A549 (cell line): ENCODE measurements at regions not wholly inside any gene's neighbourhood (a gene's known extent, or its start where the extent isn't known, plus 50 kb on each side); places are given as distances from the start of the nearest gene placed in this dataset.

ENCODE experiments used
- ATAC-seq, 2 experiments: fragments of 200-7000 bp in 1 of 2; fragments of >200 bp in 1 of 2; cut with Nextera tagmentation in 1 of 2; cut with Tn5 transposase in 1 of 2; 3 replicates each; pipeline versions ENCODE4 v1.8.0 to v1.9.1; 2018 to 2020; ENCODE audit warnings: mild to moderate bottlenecking in 1 of 2, moderate library complexity in 1 of 2
- CTCF ChIA-PET: fragments of 300-600 bp; sonication (Branson Sonifier 250); formaldehyde crosslinking; extraction: SDS; loops from one replicate; lab custom pipeline; 2021; ENCODE audit warnings: antibody characterized with exemption, inconsistent platforms; lab: Yijun Ruan, JAX
- POLR2A ChIA-PET: fragments of 350-600 bp; formaldehyde crosslinking; extraction: SDS; loops from one replicate; lab custom pipeline; 2021; ENCODE audit warnings: antibody characterized with exemption, inconsistent platforms; lab: Yijun Ruan, JAX
- DNase-seq, 2 experiments: peaks; one replicate each; pipeline versions ENCODE4 v3.0.0 to v3.0.0-alpha.2; 2011 to 2016; ENCODE audit warnings: low read depth in 1 of 2, low spot score in 1 of 2
- FAIRE-seq: peaks from 2 replicates; lab custom pipeline; 2011; peaks lifted over from hg19 to GRCh38; lab: Jason Lieb, UNC
- H3K27ac ChIP-seq, 2 experiments: fragments of >200 bp; sonication (Bioruptor Twin); formaldehyde crosslinking; 3 replicates each; pipeline ENCODE4 v1.5.1; 2016 to 2017
- H3K4me1 ChIP-seq: fragments of >200 bp; sonication (Bioruptor Twin); formaldehyde crosslinking; 3 replicates; pipeline ENCODE4 v1.6.1; 2016
- H3K4me2 ChIP-seq: fragments of >200 bp; sonication (Bioruptor Twin); formaldehyde crosslinking; 3 replicates; pipeline ENCODE4 v1.6.1; 2016
- H3K4me3 ChIP-seq: fragments of >200 bp; sonication (Bioruptor Twin); formaldehyde crosslinking; 3 replicates; pipeline ENCODE4 v1.5.1; 2016
- H3K9me3 ChIP-seq: fragments of >200 bp; sonication (Bioruptor Twin); formaldehyde crosslinking; 3 replicates; pipeline ENCODE4 v1.6.1; 2016
- BCL3 ChIP-seq: fragments of >200 bp; sonication (Bioruptor Twin); formaldehyde crosslinking; IDR thresholded peaks from 3 replicates; pipeline ENCODE4 v1.6.1; 2016
- BHLHE40 ChIP-seq: IDR thresholded peaks from 2 replicates; pipeline ENCODE4 v1.6.1; 2012; ENCODE audit warnings: low read depth, low read length, inconsistent platforms
- CBX2 ChIP-seq: fragments of 200-600 bp; sonication (generic); IDR thresholded peaks from 2 replicates; pipeline ENCODE4 v1.6.1; 2016; ENCODE audit warnings: low read depth, mild to moderate bottlenecking, borderline replicate concordance
- CBX8 ChIP-seq: fragments of 200-600 bp; sonication (generic); IDR thresholded peaks from 2 replicates; pipeline ENCODE4 v1.6.1; 2016
- ELK1 ChIP-seq: fragments of 150-350 bp; IDR thresholded peaks from 2 replicates; pipeline ENCODE4 v1.6.1; 2014; ENCODE audit warnings: low read depth, mild to moderate bottlenecking, low read length
- HDAC2 ChIP-seq: fragments of 200-600 bp; sonication (generic); IDR thresholded peaks from 2 replicates; pipeline ENCODE4 v1.6.1; 2016
- NPAS2 ChIP-seq: fragments of 250-450 bp; sonication (Bioruptor Pico); IDR thresholded peaks from 2 replicates; pipeline ENCODE4 v1.8.0; 2022; ENCODE audit warnings: mild to moderate bottlenecking, moderate library complexity, borderline replicate concordance
- PHF8 ChIP-seq: fragments of 200-600 bp; sonication (generic); IDR thresholded peaks from 2 replicates; pipeline ENCODE4 v1.6.1; 2016; ENCODE audit warnings: low read depth, mild to moderate bottlenecking, antibody characterized with exemption, moderate library complexity, borderline replicate concordance
- RAD21 ChIP-seq, 2 experiments: fragments of >200 bp in 1 of 2; sonication (Bioruptor Twin) in 1 of 2; formaldehyde crosslinking in 1 of 2; IDR thresholded peaks in 1 of 2; conservative IDR thresholded peaks in 1 of 2; 2 replicates in 1 of 2; 3 replicates in 1 of 2; pipeline ENCODE4 v1.6.1; 2012 to 2018; ENCODE audit warnings: inconsistent platforms in 1 of 2
- REST ChIP-seq: fragments of 200-600 bp; sonication (generic); IDR thresholded peaks from 2 replicates; pipeline ENCODE4 v1.6.1; 2016; ENCODE audit warnings: antibody characterized with exemption, mild to moderate bottlenecking, moderate library complexity
- SMC3 ChIP-seq: fragments of >200 bp; sonication (Bioruptor Twin); formaldehyde crosslinking; IDR thresholded peaks from 3 replicates; pipeline ENCODE4 v1.6.1; 2018; ENCODE audit warnings: inconsistent platforms
- SREBF2 ChIP-seq: fragments of 450-650 bp; IDR thresholded peaks from 2 replicates; pipeline ENCODE4 v1.6.1; 2014; ENCODE audit warnings: mild to moderate bottlenecking, moderate library complexity
- TP53 ChIP-seq: fragments of 250-450 bp; sonication (Bioruptor Pico); IDR thresholded peaks from 2 replicates; pipeline ENCODE4 v1.5.0; 2021; ENCODE audit warnings: mild to moderate bottlenecking, moderate library complexity
- USF2 ChIP-seq: fragments of 450-650 bp; IDR thresholded peaks from 2 replicates; pipeline ENCODE4 v1.6.1; 2014; ENCODE audit warnings: antibody characterized with exemption
- ZC3H11A ChIP-seq: fragments of 450-650 bp; IDR thresholded peaks from 2 replicates; pipeline ENCODE4 v1.6.1; 2014; ENCODE audit warnings: antibody characterized with exemption, mild to moderate bottlenecking
- WGBS: methylation state at CpG from one replicate; pipeline ENCODE4 v1.1.6; 2017; ENCODE audit errors: missing lambda C conversion rate; 5-methylcytosine and 5-hydroxymethylcytosine counted together

- ATAC-seq (no peak), FAIRE-seq (no peak)
- POLR2A ChIA-PET: no interaction called here
- CTCF ChIA-PET: interaction anchor here (1.0 kb wide), 1 partner anchor 197 kb away, joined by 3 read pairs; no protein-coding TSS in a partner anchor
- peaks cover 4% of the 10 kb centered on the region; the same call in 1 of the 3 replicates for H3K4me1 ChIP-seq
- TF ChIP-seq NPAS2 (CRISPR knock-in tag) (no peak), SMC3 (no peak), CBX2 (no peak), PHF8 (no peak), HDAC2 (no peak), ELK1 (no peak), REST (no peak), BCL3 (no peak), RAD21 (conservative IDR thresholded peaks at IDR 0.05 in 1 of 2, IDR thresholded peaks at IDR 0.05 in 1 of 2) (no peak), ZC3H11A (no peak), CBX8 (no peak), USF2 (no peak), TP53 (CRISPR knock-in tag) (no peak), BHLHE40 (no peak)
- TF ChIP-seq, all 56 proteins: peak for 0
- Histone ChIP-seq H3K27ac (no peak overlapping the region), H3K9me3 (no peaks in the 10 kb centered on the region; the same call in 2 of the 3 replicates), H3K4me2 (no peak overlapping the region), H3K4me3 (no peak overlapping the region)
- DNase-seq: no peak
Measured at GRCh38 chr6:43966374-43966658, 160.9 kb downstream of the MRPL14 start.

GRCh38 chr6:43965628-43966373 lies 161.5 kb downstream of the MRPL14 start:
- no peak overlapping the region for H3K27ac ChIP-seq
- no peak for FAIRE-seq
- 68% methylated on average over 3 of the region's 3 CpGs for WGBS
- no peak overlapping the region for H3K4me2 ChIP-seq
- ATAC-seq: no peak
- no peaks in the 10 kb centered on the region for H3K4me1 ChIP-seq
- H3K4me3 ChIP-seq: no peak overlapping the region
- CTCF ChIA-PET: no interaction called here
- TF ChIP-seq SREBF2: no peak
- TF ChIP-seq SMC3: no peak
- POLR2A ChIA-PET: no interaction called here
- no peak for DNase-seq
- no peaks in the 10 kb centered on the region; the same call in 2 of the 3 replicates for H3K9me3 ChIP-seq
